ENCODE measurements at regions not wholly inside any gene's neighbourhood (a gene's known extent, or its start where the extent isn't known, plus 50 kb on each side); places are given as distances from the start of the nearest gene placed in this dataset.
"Not testable (repeated sequence)": the region's sequence is repeated elsewhere in the genome, so short reads cannot be mapped to it uniquely, and the experiment has no call there.

DNA sequence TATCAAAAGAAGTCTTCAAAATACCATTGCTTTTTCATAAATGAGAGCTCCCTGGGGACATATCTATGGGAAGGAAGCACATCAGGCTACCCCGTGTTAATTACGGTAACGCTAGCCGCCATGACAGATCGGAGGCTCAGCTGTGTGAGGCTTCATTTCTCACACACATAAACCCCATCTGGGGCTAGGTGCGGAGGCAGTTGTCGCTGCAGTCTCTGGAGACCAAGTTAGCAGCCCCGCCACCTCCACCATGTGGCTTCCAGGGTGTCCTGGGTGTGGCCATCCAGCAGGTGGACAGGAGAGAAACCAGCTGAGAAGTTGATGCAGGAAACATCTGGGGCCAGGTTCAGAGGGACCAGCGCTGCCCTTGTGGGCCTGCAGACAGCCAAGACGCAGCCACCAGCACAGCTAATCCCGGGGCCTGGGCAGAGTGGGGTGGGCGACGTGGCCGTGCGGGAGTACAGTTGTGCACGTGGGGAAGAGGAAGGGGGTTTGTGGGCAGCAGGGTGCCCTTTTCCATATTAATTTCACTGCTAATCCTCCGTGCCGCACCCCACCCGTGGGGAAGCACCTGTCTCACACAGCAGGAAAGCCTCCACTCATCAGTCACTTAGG is 426.5 kb downstream of the IRX1 start:
- FAIRE-seq: no peak

DNA sequence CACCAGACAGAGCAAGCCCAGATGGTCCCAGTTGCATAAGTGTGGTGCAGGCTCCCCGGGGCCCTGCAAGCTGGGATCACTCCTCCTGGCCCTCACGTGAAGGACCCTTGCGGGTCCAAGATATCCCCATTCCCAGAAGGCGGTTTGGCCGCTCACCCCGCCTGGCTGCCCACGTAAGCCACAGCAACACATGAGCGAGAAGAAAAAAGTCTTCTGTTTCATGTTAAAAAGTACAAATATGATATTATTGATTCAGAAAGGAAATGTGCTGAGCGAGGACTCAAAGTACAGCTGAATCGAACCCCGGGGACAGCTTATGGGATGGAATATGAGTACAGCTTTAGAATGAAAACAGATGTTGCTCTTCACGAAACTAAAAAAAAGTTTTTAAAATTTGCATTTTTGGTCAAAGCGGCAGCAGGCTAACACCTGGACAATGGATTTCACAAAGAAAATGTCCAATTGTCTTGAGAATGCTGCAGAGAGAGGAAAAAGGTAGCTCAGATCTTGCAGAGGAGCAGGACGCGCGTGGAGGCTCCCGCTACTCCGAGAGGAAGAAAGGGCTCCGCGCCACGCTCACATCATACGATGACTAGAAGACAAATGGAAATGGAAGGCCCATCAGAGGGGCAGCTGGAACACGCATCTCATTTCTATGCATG is 427.6 kb downstream of the IRX1 start:
- no peak for FAIRE-seq

DNA sequence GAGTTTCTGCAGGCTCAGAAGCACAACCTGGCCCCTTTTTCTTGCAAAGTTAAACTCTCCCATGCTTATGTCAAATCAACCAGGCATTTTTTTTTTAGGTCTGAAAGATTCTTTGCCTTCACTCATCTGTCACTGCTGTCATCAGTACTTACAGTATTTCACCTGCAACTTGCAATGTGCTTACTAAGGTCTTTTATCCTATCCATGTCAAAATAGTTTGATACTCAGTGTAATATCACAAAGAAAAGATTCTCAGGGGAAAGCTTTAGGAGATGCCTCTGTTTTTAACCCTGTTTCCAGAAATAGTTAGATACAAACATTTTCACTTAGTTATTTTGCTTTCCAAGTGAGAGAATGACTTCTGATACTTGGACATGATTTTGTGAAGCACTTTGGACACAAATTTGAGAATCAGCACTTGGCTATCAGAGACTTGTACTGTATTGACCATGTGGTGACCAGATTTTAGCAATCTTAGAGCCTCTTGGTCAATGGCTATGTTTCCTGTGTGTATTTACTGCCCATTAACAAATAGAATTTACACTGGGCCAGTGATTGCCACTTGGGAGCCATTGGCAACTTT is 428.2 kb downstream of the IRX1 start:
- no peak for FAIRE-seq

DNA sequence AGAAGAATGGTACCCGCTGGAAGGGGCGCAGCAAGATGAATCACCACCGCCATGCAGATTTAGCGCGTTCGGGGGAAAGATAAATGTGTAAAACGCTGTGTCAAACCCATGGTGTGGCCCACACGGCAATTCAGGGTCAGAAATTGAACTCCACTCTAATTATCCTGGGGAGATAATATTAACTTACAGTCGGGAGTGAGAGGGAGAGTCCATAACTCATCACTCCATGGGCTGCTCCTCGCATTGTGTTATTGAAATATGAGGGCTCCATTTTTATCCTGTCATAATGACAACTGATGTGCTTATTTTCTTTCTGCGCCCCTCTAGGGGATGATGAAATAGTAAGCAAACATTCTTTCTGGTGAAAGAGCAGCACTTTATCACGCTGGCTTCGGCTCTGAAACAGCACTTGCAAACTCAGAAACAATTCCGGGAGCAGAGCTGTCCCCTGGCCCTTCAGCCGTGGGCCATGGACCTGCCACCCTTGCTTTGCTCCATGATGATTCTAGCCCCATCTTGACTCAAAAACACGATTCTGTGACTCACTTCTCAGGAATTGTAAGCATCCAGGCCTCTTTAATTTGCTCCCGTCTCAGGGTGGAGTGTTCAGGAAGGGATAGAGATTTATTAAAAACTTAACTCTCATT is 431.6 kb downstream of the IRX1 start:
- FAIRE-seq: no peak

DNA sequence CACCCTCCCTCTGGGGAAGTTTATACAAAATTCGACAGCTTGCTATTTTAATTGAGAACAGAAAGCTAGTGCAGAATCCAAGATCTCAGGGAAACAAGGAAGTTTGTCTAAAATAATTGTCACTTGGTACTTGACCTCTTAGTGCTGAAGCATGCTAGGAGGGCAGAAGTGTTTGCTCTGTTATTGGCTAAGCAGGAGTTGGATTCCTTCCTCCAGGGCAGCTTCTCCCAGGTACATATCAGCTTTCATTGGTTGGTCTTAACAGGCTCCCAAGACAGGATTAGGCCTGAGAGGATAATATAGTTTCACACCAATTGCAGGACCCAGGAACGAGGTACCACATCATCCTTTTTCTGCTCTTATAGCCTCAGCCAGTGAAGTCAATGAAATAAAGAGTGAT is 432.8 kb downstream of the IRX1 start:
- no peak for FAIRE-seq

DNA sequence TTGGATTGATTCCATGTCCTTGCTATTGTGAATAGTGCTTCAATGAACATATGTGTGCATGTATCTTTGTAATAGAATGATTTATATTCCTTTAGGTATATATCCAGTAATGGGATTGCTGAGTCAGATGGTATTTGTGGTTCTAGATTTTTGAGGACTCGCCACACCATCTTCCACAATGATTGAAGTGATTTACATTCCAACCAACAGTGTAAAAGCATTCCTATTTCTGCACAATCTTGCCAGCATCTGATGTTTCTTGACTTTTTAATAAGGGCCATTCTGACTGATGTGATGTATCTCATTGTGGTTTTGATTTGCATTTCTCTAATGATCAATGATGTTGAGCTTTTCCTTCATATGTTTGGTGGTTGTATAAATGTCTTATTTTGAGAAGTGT is 437.9 kb downstream of the IRX1 start:
- not testable (repeated sequence) for FAIRE-seq

DNA sequence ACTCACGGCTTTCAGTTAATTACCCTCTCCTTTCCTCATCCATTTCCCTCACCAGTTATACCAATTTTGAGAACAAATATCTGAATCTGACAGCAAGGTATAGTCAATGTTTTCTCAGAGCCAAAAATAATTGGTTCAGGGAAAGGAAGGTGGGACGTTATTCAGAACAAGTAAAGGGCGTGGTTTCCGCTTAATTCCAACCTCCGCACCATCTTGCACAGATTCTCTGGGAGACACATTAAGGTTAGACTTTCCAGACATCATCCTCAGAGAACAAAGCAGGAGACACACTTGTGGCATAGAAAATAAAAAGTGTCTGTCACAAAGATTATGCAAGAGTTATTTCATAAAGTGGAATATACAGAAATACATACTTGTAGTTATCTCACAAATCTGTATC is 441.2 kb downstream of the IRX1 start:
- no peak for FAIRE-seq

DNA sequence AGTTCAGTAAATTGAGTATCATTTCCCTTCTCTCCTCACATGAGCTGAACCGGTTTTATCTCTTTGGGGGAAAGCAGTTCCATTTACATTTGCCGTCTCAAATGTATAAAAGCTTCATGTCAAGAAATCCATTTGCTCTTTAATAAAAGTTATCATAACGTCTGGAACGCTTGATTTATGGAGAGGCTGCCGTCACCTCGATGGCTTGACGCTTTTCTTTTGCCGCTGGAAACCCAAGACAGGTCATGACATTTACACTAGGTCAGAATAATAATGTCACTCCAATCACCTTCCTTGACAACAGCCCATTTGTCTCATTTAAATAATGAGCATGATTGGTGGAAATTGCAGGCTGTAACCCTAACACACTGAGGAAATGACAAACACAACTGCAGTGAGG is 443.4 kb downstream of the IRX1 start:
- FAIRE-seq: no peak

DNA sequence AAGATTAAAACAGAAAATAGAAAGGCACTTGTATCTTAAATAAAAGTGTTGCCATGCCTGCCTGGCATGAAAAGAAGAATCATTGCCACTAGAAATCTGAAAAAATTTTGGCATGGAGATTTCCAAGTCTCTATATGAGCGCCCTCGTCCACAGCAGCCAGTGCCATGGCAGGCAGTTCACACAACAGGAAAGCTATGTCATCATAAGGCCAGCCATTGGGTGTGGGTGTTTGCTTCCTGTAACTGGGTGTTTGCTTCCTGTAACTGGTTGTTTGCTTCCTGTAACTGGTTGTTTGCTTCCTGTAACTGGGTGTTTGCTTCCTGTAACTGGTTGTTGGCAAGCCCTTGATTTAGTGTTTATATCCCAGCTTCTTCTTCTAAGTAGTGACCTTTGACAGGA is 446.7 kb downstream of the IRX1 start:
- no peak for FAIRE-seq

DNA sequence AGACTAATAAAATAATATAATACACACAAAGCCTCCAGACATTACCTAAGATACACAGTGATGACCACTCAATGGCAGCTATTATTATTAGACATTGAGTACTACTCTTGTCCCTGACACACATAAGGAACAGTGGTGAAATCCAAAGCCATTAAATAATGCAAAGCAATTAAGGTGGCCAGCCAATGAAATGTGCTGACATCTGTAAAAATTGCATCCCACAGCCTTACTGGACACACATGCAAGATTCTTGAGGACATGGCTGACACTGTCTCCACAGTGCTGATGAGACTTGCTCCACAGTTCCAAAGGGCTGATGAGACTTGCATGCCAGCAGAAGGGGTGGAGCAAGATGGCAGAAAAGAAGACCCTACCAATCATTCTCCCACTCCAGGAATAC is 447.5 kb downstream of the IRX1 start:
- FAIRE-seq: no peak

DNA sequence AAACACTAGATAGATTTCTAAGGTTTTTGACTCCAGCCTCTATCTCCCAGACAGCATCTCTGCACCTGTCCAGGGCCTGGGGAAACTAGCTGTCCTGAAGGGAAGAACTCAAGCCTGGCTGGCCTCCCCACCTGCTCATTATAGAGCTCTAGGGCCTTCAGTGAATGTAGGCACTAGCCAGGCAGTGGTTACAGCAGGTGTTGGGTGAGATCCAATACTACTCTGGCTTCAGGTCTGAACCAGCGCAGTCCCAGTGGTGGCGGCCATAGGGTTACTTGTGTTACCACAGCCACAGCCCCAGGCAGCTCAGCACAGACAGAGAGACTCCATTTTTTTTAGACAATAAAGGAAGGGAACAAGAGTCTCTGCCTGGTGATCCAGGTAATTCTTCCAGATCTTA is 449.2 kb downstream of the IRX1 start:
- no peak for FAIRE-seq

DNA sequence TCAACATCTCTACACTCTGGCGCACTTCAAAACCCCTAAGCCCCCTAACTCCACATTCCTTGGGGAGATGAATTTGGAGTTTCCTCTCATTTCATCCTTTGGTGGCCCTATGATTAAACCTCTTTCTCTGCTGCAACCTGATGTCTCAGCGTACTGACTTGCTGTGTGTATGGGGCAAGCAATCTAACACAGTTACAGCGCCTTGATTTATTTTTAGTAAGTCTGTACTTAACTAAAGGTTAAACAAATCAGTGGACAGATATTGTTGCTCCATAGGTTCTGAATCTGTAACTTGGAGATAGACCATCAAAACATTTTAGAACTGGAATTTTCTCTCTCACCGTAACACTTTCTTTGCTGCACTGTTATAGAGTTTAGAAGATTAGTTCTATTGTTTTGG is 452.8 kb downstream of the IRX1 start:
- no peak for FAIRE-seq

DNA sequence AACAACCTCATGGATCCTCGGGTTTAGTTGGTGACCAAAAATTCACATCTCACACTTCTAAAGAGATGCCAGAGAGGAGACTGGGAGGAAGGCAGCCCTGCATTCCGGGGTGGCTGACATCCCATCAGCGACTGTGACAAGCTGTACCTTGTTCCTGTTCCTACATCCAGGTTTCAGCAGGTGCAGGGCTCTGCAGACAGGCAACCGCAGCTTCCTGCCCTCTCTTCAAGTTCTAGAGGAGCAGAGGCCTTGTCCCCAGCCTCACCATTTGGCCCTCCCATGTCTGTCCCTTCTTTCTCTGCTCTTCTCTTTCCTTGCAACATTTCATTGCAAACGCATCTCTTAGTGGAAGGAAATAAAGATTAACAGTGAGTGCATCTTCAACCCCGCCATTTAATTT is 454.6 kb downstream of the IRX1 start:
- FAIRE-seq: no peak

DNA sequence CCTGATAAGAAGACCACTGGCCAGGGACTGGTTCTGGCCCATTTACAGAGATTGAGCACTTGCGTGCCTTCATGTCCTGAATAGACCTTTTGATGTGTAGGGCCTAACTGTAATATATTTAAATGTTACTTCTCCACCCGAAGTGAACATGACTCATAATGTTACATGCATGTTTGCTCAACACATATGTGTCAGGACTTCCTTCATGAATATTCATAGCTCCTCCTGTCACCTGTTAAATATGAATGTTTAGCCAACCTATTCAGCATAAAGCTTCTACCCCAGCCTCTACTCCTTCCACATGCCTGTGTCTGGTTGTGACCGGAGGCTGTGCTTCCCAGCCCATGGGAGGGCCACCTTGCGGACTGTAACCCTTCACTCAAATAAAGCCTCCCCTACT is 457.5 kb downstream of the IRX1 start:
- no peak for FAIRE-seq

DNA sequence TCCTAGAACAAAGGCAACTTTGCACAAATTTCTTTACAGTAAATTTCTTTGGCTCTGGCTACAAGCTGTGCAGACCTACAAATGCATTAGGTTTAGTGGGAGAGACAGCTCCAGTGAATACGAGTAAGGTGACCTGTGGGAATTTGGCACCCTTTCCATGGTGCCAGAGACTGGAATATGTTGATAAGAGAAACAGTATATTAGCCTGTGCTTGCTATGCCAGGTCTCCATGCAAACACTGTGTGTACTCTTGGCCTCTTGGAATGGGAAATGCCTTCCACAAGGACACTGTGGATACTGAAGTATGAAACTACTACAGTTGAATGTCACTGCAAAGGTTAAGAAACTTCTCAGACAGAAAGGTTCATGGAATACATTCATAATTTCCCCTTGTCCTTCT is 458.5 kb downstream of the IRX1 start:
- no peak for FAIRE-seq

DNA sequence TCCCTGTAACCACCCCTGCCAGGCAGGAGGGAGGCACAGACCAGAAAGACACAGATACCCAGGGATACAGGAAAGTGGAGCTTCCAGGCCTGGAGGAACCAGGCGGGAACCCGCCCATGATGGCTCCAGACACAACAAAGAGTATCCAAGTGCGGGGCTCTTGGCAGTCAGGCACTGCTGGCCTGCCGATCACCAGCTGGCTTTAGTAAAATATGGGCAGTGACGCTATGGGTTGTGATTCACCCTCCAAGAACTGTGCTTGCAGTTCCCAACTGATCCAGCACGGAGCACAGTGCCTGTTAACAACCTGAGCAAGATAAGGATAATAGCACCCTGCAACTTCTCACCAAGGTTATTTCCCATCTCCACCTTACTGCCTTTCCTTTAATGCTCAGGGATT is 463.3 kb downstream of the IRX1 start:
- no peak for FAIRE-seq

DNA sequence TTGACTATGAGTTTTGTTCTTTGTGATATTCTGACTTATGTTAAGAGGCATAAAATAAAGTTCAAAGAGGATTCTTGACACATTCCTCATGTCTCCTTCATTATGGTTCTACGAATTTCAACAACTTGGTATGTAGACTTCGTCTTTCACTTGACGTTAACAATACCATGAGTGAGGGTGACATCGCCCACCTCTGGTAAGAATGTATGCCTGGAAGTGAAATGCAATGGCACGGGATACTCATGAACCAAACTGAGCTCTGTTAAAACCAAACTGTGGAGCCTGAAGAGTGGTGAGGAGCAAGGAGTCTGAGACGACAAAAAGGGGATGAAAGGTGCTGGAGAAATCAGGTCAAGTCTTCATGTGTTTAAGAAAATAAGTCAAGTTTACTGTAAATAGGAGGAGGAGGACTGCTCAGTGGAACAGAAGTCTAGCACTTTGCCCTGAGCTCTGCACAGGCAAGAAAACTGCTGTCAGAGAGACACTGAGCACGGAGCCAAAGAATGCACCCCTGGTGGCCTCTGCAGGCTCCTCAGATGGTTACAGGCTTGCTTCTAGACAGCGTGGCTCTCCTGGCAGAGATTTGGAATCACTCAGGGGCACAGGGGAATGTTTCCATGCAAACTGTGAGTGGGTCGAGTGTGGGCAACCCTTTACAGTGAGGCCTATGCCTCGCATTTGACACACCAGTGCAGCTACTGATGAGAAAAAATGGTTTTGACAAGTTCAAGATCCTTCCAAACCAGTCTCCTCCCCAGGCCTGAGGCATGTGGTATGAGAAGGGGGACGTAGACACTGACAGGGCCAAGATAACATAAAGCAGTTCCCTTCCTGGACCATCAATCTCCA is 470.1 kb downstream of the IRX1 start:
- FAIRE-seq: no peak

DNA sequence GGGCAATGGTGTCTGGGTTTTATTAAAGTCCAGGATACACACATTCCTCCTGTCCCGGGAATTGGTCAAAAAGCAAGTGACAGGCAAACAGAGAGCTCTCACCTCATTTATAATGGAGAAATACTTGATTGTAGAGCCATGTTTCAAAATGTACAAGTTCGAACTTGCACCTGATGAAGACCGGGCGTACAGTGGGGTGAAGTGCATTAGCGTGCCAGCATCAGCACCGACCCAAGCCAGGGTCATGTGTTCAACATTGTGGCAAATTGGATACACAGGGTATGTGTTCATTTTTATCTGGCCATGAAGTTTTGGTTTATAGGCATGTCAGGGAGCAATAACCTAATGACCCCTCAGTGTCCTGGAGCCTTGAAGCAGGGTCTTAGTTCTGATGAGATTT is 472.5 kb downstream of the IRX1 start:
- no peak for FAIRE-seq

DNA sequence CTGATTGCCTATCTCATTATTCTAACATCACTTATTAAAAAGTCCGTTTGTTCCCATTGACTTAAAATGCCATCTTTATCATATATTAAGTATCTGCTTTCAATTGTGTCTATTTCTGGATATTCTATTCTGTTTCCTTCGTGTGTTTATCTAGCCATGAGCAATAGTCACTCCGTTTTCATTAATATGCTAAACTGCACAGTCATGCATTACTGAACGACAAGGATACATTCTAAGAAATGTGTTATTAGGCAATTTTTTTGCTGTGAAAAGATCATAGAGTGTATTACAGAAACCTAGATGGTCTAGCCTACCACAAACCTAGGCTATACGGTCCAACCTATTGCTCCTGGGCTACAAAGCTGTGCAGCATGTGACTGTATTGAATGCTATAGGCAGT is 482.9 kb downstream of the IRX1 start:
- FAIRE-seq: no peak

DNA sequence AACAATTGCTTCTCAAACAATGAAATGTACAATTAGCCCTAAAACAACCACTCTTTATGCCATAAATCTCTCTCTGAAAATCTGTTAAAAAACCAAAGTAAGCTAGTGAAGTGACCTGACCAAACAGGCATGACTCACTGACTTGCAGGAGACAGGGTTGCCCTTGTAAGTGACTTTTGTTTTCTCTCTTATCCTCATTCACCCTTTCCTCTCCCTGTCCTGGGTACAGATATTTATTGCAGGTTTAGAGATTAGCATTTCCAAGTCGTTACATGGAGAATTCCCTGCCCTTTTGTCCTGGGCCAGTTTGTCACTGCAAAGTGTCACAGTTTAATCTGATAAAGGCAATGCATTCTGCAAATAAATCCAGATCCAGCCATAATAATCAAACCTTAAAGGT is 484.2 kb downstream of the IRX1 start:
- FAIRE-seq: no peak

DNA sequence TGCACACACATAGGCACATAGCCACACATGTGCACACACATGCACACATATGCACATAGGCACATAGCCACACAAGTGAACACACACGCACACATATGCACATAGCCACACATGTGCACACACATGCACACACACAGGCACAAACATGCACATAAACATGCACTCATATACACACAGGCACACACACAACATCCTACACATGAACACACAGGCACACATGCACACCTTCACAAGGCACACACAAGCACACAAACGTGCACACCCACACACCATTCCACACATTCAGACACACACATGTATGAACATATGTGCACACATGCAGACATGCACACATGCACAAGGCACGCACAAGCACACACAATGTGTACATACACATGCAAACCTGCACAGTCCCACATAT is 484.7 kb downstream of the IRX1 start:
- FAIRE-seq: no peak

DNA sequence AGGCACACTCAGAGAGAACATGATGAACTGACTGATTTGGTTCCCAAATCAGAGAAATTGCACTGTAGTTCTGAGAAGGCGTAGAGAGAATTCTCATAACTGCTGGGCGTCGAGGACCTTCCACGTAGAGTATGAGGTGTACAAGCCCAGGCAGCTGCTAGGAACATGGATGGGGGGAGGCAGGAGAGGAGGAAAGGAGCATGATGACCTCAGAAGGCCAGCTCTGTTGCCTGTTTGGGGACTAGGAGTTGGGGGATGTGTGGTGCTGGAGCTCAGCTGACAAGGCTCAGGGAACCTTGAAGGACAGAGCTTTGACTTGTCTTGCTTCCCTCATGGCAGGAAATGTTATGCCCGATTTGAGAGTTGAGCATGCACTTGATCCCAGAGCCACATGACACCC is 485.4 kb downstream of the IRX1 start:
- FAIRE-seq: no peak

DNA sequence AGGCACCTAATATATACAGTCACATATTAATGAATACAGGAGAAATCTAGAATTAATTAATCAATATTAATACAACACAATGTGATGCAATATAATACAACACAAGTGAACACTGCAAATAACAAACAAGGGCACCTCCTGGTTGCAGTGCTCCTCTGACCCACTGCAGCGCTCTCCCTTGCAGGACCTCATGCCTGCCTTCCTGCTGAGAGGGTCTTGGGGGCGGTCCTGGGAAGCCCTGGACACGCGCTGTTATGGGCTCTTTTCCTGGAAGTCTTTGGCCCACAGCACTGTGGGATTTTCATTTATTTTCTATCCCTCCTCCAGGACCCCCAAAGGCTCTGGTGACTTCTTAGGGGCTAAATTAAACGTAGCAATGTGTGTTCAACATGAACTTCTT is 485.8 kb downstream of the IRX1 start:
- no peak for FAIRE-seq
